ENCODE measurements at regions not wholly inside any gene's neighbourhood (a gene's known extent, or its start where the extent isn't known, plus 50 kb on each side); places are given as distances from the start of the nearest gene placed in this dataset.

DNA sequence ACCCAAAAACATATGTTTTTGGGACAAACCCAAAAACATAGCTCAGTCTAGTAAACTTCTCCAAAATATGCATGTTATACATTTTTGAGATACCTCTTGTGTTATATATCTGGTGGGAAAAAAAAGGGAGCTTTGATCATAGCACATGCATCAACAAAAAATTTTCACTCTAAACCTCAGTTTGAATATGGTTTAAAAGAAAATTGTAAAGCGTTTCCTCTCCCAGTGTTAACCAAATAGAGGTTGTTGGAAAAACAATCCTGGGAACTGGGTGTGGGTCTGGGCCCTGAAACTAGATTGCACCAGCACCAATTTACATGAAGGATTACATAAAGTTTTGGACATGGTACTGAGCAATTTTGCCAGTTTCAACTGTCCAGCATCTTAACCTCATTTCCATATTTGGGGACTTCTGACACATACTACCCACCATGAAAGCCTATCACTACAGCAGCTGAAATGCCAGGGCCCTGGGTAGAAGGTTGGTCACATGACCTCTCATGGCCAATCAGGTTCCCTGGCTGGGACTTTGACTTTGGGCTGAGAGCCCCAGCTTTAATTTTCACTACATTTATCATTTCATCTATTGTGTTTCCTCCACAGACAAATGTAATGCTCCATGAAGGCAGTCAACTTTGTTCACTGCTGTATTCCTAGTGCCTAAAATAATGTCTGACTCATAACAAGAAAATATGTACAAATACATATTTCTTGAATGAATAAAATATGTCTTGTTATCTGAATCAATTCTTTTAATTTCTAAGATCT is 150.7 kb downstream of the SETD4 start:
- ATAC-seq, result no peak

DNA sequence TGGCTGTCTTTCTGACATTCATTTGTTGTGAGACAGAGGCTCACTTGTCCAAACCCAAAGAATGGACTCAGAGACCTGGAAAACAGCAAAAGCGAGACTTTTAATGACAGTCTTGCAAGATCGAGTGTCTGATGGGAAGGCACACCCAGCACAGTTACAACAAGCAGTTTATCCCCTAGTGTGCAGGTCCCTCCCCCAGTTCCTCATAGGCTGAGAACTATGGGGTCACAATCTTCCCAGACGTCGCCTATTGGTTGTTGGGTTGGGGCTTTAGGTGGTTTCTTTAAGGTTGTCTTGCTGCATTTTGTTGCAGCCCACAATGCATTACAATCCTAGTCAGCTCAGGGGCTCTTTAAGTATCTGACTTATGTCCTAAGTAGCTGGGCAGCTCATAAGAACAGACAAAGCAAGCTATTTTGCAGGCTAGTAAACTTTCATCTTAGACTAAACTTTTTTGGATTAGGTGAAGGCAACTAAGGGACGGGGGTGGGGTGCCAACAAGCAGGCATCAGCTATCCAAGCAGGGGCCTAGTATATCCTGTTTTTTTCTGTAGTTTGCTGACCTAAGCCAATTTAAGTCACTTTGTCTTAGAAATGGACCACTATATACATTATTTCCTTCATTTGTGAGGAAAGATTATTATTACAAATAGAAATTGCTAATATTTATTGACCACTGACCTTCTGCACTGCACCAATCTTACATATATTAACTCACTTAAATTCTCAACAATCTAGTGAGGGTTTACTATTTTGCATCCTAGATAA is 151.8 kb downstream of the SETD4 start:
- TF ChIP-seq TCF4 (CRISPR knock-in tag; IDR thresholded peaks at IDR 0.05; ENCODE audit: borderline replicate concordance) (no peak), ZC3H10 (CRISPR knock-in tag; IDR thresholded peaks at IDR 0.05) (no peak), ZNF8 (CRISPR knock-in tag; IDR thresholded peaks at IDR 0.05) (no peak)
- TF ChIP-seq, protein P1, sequence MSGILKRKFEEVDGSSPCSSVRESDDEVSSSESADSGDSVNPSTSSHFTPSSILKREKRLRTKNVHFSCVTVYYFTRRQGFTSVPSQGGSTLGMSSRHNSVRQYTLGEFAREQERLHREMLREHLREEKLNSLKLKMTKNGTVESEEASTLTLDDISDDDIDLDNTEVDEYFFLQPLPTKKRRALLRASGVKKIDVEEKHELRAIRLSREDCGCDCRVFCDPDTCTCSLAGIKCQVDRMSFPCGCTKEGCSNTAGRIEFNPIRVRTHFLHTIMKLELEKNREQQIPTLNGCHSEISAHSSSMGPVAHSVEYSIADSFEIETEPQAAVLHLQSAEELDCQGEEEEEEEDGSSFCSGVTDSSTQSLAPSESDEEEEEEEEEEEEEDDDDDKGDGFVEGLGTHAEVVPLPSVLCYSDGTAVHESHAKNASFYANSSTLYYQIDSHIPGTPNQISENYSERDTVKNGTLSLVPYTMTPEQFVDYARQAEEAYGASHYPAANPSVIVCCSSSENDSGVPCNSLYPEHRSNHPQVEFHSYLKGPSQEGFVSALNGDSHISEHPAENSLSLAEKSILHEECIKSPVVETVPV (CRISPR knock-in tag; IDR thresholded peaks at IDR 0.05), result no peak
- TF ChIP-seq, protein P2, sequence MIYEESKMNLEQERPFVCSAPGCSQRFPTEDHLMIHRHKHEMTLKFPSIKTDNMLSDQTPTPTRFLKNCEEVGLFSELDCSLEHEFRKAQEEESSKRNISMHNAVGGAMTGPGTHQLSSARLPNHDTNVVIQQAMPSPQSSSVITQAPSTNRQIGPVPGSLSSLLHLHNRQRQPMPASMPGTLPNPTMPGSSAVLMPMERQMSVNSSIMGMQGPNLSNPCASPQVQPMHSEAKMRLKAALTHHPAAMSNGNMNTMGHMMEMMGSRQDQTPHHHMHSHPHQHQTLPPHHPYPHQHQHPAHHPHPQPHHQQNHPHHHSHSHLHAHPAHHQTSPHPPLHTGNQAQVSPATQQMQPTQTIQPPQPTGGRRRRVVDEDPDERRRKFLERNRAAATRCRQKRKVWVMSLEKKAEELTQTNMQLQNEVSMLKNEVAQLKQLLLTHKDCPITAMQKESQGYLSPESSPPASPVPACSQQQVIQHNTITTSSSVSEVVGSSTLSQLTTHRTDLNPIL (CRISPR knock-in tag; IDR thresholded peaks at IDR 0.05; ENCODE audit: low read depth), result no peak

More for the DNA sequence above, 150.7 kb downstream of the SETD4 start:
- TF ChIP-seq CSDC2 (CRISPR knock-in tag; IDR thresholded peaks at IDR 0.05), result no peak
- TF ChIP-seq GLIS3 (CRISPR knock-in tag; IDR thresholded peaks at IDR 0.05), result no peak
- TF ChIP-seq ISL1 (CRISPR knock-in tag; IDR thresholded peaks at IDR 0.05), result no peak
- TF ChIP-seq, protein P3, sequence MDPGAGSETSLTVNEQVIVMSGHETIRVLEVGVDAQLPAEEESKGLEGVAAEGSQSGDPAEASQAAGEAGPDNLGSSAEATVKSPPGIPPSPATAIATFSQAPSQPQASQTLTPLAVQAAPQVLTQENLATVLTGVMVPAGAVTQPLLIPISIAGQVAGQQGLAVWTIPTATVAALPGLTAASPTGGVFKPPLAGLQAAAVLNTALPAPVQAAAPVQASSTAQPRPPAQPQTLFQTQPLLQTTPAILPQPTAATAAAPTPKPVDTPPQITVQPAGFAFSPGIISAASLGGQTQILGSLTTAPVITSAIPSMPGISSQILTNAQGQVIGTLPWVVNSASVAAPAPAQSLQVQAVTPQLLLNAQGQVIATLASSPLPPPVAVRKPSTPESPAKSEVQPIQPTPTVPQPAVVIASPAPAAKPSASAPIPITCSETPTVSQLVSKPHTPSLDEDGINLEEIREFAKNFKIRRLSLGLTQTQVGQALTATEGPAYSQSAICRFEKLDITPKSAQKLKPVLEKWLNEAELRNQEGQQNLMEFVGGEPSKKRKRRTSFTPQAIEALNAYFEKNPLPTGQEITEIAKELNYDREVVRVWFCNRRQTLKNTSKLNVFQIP (CRISPR knock-in tag; IDR thresholded peaks at IDR 0.05; ENCODE audit: borderline replicate concordance, low read depth), result no peak
- no peak for TF ChIP-seq ZFP30 (CRISPR knock-in tag; IDR thresholded peaks at IDR 0.05)
- TF ChIP-seq RARB (CRISPR knock-in tag; IDR thresholded peaks at IDR 0.05), result no peak
- TF ChIP-seq, protein P4, sequence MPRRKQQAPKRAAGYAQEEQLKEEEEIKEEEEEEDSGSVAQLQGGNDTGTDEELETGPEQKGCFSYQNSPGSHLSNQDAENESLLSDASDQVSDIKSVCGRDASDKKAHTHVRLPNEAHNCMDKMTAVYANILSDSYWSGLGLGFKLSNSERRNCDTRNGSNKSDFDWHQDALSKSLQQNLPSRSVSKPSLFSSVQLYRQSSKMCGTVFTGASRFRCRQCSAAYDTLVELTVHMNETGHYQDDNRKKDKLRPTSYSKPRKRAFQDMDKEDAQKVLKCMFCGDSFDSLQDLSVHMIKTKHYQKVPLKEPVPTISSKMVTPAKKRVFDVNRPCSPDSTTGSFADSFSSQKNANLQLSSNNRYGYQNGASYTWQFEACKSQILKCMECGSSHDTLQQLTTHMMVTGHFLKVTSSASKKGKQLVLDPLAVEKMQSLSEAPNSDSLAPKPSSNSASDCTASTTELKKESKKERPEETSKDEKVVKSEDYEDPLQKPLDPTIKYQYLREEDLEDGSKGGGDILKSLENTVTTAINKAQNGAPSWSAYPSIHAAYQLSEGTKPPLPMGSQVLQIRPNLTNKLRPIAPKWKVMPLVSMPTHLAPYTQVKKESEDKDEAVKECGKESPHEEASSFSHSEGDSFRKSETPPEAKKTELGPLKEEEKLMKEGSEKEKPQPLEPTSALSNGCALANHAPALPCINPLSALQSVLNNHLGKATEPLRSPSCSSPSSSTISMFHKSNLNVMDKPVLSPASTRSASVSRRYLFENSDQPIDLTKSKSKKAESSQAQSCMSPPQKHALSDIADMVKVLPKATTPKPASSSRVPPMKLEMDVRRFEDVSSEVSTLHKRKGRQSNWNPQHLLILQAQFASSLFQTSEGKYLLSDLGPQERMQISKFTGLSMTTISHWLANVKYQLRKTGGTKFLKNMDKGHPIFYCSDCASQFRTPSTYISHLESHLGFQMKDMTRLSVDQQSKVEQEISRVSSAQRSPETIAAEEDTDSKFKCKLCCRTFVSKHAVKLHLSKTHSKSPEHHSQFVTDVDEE (CRISPR knock-in tag; IDR thresholded peaks at IDR 0.05), result no peak
- TF ChIP-seq OSR1 (CRISPR knock-in tag; IDR thresholded peaks at IDR 0.05), result no peak
- no peak for TF ChIP-seq ARNTL (CRISPR knock-in tag; IDR thresholded peaks at IDR 0.05; ENCODE audit: borderline replicate concordance, low read depth)
- no peak for TF ChIP-seq TOX (CRISPR knock-in tag; IDR thresholded peaks at IDR 0.05; ENCODE audit: borderline replicate concordance)
- no peak for TF ChIP-seq PPARA (CRISPR knock-in tag; IDR thresholded peaks at IDR 0.05; ENCODE audit: borderline replicate concordance)
- TF ChIP-seq, protein P5, sequence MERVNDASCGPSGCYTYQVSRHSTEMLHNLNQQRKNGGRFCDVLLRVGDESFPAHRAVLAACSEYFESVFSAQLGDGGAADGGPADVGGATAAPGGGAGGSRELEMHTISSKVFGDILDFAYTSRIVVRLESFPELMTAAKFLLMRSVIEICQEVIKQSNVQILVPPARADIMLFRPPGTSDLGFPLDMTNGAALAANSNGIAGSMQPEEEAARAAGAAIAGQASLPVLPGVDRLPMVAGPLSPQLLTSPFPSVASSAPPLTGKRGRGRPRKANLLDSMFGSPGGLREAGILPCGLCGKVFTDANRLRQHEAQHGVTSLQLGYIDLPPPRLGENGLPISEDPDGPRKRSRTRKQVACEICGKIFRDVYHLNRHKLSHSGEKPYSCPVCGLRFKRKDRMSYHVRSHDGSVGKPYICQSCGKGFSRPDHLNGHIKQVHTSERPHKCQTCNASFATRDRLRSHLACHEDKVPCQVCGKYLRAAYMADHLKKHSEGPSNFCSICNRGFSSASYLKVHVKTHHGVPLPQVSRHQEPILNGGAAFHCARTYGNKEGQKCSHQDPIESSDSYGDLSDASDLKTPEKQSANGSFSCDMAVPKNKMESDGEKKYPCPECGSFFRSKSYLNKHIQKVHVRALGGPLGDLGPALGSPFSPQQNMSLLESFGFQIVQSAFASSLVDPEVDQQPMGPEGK (CRISPR knock-in tag; IDR thresholded peaks at IDR 0.05; ENCODE audit: borderline replicate concordance), result no peak
- TF ChIP-seq ESRRG (CRISPR knock-in tag; IDR thresholded peaks at IDR 0.05), result no peak
- no peak for TF ChIP-seq ZNF70 (CRISPR knock-in tag; IDR thresholded peaks at IDR 0.05)

DNA sequence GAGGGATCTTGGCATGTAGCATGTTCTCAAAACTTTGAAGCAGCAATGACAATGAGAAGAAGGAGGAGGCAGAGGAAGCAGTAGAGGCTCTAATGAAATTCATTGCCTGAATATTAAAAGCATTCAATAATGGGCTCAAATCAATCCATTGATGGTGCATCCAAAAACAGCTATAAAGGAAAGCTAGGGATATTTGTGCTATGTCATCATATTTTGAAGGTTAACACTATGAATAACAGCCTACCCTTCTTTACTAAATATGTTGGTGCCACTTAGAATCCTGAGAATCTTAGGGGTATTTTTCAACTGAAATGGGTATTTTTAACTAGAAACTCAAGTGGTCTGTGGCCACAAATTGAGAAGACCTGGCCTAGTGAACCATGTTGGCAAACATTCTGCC is 153.7 kb downstream of the SETD4 start:
- TF ChIP-seq SNAI2 (CRISPR knock-in tag; IDR thresholded peaks at IDR 0.05) (no peak), ZNF8 (CRISPR knock-in tag; IDR thresholded peaks at IDR 0.05) (no peak), ZFP3 (CRISPR knock-in tag; IDR thresholded peaks at IDR 0.05) (no peak), PPARA (CRISPR knock-in tag; IDR thresholded peaks at IDR 0.05; ENCODE audit: borderline replicate concordance) (no peak), ISL1 (CRISPR knock-in tag; IDR thresholded peaks at IDR 0.05) (no peak)
- TF ChIP-seq, protein P5 (CRISPR knock-in tag; IDR thresholded peaks at IDR 0.05; ENCODE audit: borderline replicate concordance), result no peak
- TF ChIP-seq, protein P3 (CRISPR knock-in tag; IDR thresholded peaks at IDR 0.05; ENCODE audit: borderline replicate concordance, low read depth), result no peak
- ATAC-seq, result no peak

More for the DNA sequence above, 151.8 kb downstream of the SETD4 start:
- ATAC-seq, result no peak

Measured in SK-N-SH treated with all-trans-retinoic acid at 6 μM for 48 hours (cell line).